ENCODE measurements at regions not wholly inside any gene's neighbourhood (a gene's known extent, or its start where the extent isn't known, plus 50 kb on each side); places are given as distances from the start of the nearest gene placed in this dataset.

GRCh38 chr7:42833411-42833810 lies 78.5 kb downstream of the C7orf25 start (continued):
- TF ChIP-seq MBD1 (CRISPR knock-in tag; IDR thresholded peaks at IDR 0.05) (no peak), SUPT5H (IDR thresholded peaks at IDR 0.05) (no peak), ZKSCAN3 (CRISPR knock-in tag; IDR thresholded peaks at IDR 0.05) (no peak), SIN3B (IDR thresholded peaks at IDR 0.05; ENCODE audit: low read depth) (no peak), ZNF274 (IDR thresholded peaks at IDR 0.05; ENCODE audit: borderline replicate concordance, low read depth, low read length) (no peak), TSHZ1 (CRISPR knock-in tag; IDR thresholded peaks at IDR 0.05) (no peak), SRSF9 (IDR thresholded peaks at IDR 0.05; ENCODE audit: borderline replicate concordance, low read depth, low read length) (no peak), ESRRB (CRISPR knock-in tag; IDR thresholded peaks at IDR 0.05; ENCODE audit: borderline replicate concordance) (no peak), E2F4 (CRISPR knock-in tag; IDR thresholded peaks at IDR 0.05; ENCODE audit: low read depth) (no peak), ZNF23 (CRISPR knock-in tag; IDR thresholded peaks at IDR 0.05) (no peak), ZNF584 (CRISPR knock-in tag; IDR thresholded peaks at IDR 0.05; ENCODE audit: low read depth) (no peak), ZNF24 (IDR thresholded peaks at IDR 0.05) (no peak), ZNF217 (CRISPR knock-in tag; IDR thresholded peaks at IDR 0.05) (no peak)

Measured in K562 (cell line).